Fibroblast of lung (primary cell): ENCODE measurements at regions not wholly inside any gene's neighbourhood (a gene's known extent, or its start where the extent isn't known, plus 50 kb on each side); places are given as distances from the start of the nearest gene placed in this dataset.

ENCODE experiments used
- DNase-seq, 2 donors: peaks; one replicate each; pipeline versions ENCODE4 v3.0.0 to v3.0.0-alpha.2; 2010; ENCODE audit warnings: low read depth in 2 of 2
- H2AFZ ChIP-seq: 2 replicates; pipeline ENCODE4 v1.5.1; 2012; ENCODE audit warnings: low read length, control low read depth, inconsistent platforms
- H3K27ac ChIP-seq: 2 replicates; pipeline ENCODE4 v1.5.1; 2011; ENCODE audit warnings: low read length, control low read depth; ENCODE audit not compliant: insufficient read depth
- H3K27me3 ChIP-seq: 2 replicates; pipeline ENCODE4 v1.5.1; 2011; ENCODE audit warnings: mild to moderate bottlenecking, low read length; ENCODE audit not compliant: control insufficient read depth, insufficient read depth
- H3K36me3 ChIP-seq: 2 replicates; pipeline ENCODE4 v1.5.1; 2011; ENCODE audit warnings: low read length; ENCODE audit not compliant: control insufficient read depth, insufficient read depth
- H3K4me1 ChIP-seq: 2 replicates; pipeline ENCODE4 v1.5.1; 2011; ENCODE audit warnings: low read length; ENCODE audit not compliant: control insufficient read depth, insufficient read depth; ENCODE audit errors: extremely low read depth
- H3K4me2 ChIP-seq: 2 replicates; pipeline ENCODE4 v1.5.1; 2011; ENCODE audit warnings: low read length, control low read depth; ENCODE audit not compliant: insufficient read depth; ENCODE audit errors: extremely low read depth
- H3K4me3 ChIP-seq, 4 experiments: fragments of 200-600 bp in 1 of 4; sonication (generic) in 1 of 4; replicated peaks in 1 of 4; 2 replicates each; pipeline ENCODE4 v1.5.1; 2011 to 2016; ENCODE audit warnings: low read length in 4 of 4, low read depth in 3 of 4, mild to moderate bottlenecking in 3 of 4, control low read depth in 2 of 4, inconsistent platforms in 1 of 4, mixed read lengths in 1 of 4; ENCODE audit not compliant: insufficient read depth in 1 of 4; ENCODE audit errors: control extremely low read depth in 1 of 4
- H3K79me2 ChIP-seq: 2 replicates; pipeline ENCODE4 v1.5.1; 2012; ENCODE audit warnings: mild to moderate bottlenecking, low read length, inconsistent platforms; ENCODE audit not compliant: control insufficient read depth, insufficient read depth
- H3K9ac ChIP-seq: 2 replicates; pipeline ENCODE4 v1.5.1; 2011; ENCODE audit warnings: mild to moderate bottlenecking, low read length, control low read depth; ENCODE audit not compliant: insufficient read depth
- H3K9me3 ChIP-seq: 2 replicates; pipeline ENCODE4 v1.5.1; 2012; ENCODE audit warnings: low read depth, low read length; ENCODE audit not compliant: control insufficient read depth, insufficient read depth
- H4K20me1 ChIP-seq: 2 replicates; pipeline ENCODE4 v1.5.1; 2011; ENCODE audit warnings: low read length; ENCODE audit not compliant: control insufficient read depth, insufficient read depth; ENCODE audit errors: extremely low read depth
- EZH2 ChIP-seq: IDR thresholded peaks from 2 replicates; pipeline ENCODE4 v1.5.1; 2012; ENCODE audit warnings: low read length, control low read depth, mild to moderate bottlenecking; ENCODE audit errors: missing control alignments
- TF ChIP-seq, protein P1 (sequence below), 2 donors: IDR thresholded peaks in 1 of 2; conservative IDR thresholded peaks in 1 of 2; 1 replicate in 1 of 2; 2 replicates in 1 of 2; pipeline ENCODE4 v1.5.1; 2011 to 2012; ENCODE audit warnings: low read length in 2 of 2, control low read depth in 1 of 2, inconsistent platforms in 1 of 2, low read depth in 1 of 2, mild to moderate bottlenecking in 1 of 2

DNA sequence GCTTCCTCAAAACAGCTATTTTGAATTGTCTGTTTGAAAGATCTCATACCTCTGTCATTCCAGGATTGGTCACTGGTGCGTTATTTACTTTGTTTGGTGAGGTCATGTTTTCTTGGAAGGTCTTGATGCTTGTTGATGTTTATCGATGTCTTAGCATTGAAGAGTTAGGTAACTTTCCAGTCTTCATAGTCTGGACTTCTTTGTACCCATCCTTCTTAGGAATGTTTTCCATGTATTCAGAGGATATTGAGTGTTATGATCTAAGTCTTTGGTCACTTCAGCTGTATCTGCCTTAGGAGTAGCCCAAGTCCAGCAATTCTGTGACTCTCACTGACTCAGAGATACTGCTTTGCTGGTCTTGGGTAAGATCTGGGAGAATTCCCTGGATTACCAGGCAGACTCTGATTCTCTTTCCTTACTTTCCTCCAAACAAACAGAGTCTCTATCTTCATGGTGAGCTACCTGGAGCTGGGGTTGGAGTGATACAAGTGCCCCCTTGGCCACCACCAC is 398.6 kb downstream of the ZIC4 start:
- H3K36me3 ChIP-seq, result no peaks in the 10 kb centered on the region
- H3K9ac ChIP-seq, result no peak overlapping the region
- no peaks in the 10 kb centered on the region for H3K79me2 ChIP-seq
- no peaks in the 10 kb centered on the region for H3K27me3 ChIP-seq
- no peak overlapping the region for H2AFZ ChIP-seq
- no peak overlapping the region for H3K4me3 ChIP-seq
- H3K4me1 ChIP-seq, result no peaks in the 10 kb centered on the region
- DNase-seq, result peak in 1 of 2 donors; percentile 3
- TF ChIP-seq EZH2, result no peak
- no peaks in the 10 kb centered on the region for H4K20me1 ChIP-seq
- no peak overlapping the region for H3K27ac ChIP-seq
- H3K4me2 ChIP-seq, result no peak overlapping the region
- no peaks in the 10 kb centered on the region for H3K9me3 ChIP-seq

DNA sequence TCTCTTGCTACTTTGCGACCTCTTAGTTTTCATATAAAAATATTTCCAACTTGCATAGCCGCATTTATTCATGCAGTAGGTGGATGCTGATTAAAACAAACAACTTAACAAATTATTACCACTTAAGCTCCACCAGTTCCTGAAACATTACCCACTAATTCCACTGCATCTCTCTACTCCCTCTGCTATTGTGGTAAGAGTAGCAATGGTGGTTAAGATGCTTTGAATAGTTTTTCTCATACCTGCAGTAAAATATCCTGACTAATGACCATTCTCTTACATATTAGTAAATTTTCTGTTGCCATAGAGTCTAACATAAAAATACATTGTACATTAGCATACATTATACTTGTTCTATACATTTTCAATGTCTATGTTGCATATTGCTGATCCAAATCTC is 397.6 kb upstream of the PLSCR5 start:
- Histone ChIP-seq H3K4me3 (no peak overlapping the region), H3K4me1 (no peaks in the 10 kb centered on the region), H3K36me3 (no peaks in the 10 kb centered on the region), H3K9ac (no peak overlapping the region), H3K27me3 (no peaks in the 10 kb centered on the region), H3K79me2 (no peaks in the 10 kb centered on the region), H3K9me3 (no peaks in the 10 kb centered on the region), H3K27ac (no peak overlapping the region), H3K4me2 (no peak overlapping the region), H2AFZ (no peak overlapping the region), H4K20me1 (no peaks in the 10 kb centered on the region)
- TF ChIP-seq, protein P1, sequence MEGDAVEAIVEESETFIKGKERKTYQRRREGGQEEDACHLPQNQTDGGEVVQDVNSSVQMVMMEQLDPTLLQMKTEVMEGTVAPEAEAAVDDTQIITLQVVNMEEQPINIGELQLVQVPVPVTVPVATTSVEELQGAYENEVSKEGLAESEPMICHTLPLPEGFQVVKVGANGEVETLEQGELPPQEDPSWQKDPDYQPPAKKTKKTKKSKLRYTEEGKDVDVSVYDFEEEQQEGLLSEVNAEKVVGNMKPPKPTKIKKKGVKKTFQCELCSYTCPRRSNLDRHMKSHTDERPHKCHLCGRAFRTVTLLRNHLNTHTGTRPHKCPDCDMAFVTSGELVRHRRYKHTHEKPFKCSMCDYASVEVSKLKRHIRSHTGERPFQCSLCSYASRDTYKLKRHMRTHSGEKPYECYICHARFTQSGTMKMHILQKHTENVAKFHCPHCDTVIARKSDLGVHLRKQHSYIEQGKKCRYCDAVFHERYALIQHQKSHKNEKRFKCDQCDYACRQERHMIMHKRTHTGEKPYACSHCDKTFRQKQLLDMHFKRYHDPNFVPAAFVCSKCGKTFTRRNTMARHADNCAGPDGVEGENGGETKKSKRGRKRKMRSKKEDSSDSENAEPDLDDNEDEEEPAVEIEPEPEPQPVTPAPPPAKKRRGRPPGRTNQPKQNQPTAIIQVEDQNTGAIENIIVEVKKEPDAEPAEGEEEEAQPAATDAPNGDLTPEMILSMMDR (conservative IDR thresholded peaks at IDR 0.05 in 1 of 2, IDR thresholded peaks at IDR 0.05 in 1 of 2; ENCODE audit: low read depth in 1 of 2, low read length in 2 of 2), result no peak
- peak in 1 of 2 donors; percentile 80 for DNase-seq

DNA sequence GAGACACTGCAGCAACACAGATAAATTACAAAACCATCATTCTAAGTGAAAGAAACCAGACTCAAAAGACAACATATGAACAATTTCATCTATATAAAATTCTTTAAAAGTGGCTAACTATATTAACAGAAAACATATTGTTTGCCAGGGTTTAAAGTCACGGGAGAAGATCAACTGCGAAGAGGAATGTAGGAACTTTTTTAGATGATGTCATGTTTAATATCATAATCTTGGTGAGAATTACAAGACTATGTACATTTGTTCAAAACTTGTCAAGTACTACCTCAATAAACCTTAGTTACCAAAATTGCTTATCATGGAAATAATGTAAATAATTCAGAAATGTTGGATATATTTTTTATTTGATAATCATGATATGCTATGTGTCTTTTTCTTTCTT is 395.1 kb upstream of the PLSCR5 start:
- Histone ChIP-seq H3K27me3 (no peaks in the 10 kb centered on the region), H3K79me2 (no peaks in the 10 kb centered on the region), H3K27ac (no peak overlapping the region), H3K36me3 (no peaks in the 10 kb centered on the region), H3K4me2 (no peak overlapping the region), H3K4me3 (no peak overlapping the region), H3K9ac (no peak overlapping the region), H3K9me3 (no peaks in the 10 kb centered on the region), H3K4me1 (no peaks in the 10 kb centered on the region), H4K20me1 (no peaks in the 10 kb centered on the region), H2AFZ (no peak overlapping the region)
- TF ChIP-seq, protein P1 (conservative IDR thresholded peaks at IDR 0.05 in 1 of 2, IDR thresholded peaks at IDR 0.05 in 1 of 2; ENCODE audit: low read depth in 1 of 2, low read length in 2 of 2), result no peak
- TF ChIP-seq EZH2, result no peak
- no peak for DNase-seq
